Mesothelial cell of epicardium (in vitro differentiated cells): ENCODE measurements at regions not wholly inside any gene's neighbourhood (a gene's known extent, or its start where the extent isn't known, plus 50 kb on each side); places are given as distances from the start of the nearest gene placed in this dataset.

Experiments used
- DNase-seq, 2 experiments: peaks; one replicate each; pipeline ENCODE4 v3.0.0; 2021; ENCODE audit warnings: low spot score in 2 of 2; ENCODE audit not compliant: unreplicated experiment in 2 of 2
- H3K27ac Mint-ChIP-seq: 2 replicates; pipeline ENCODE4 v1.8.0; 2021; ENCODE audit warnings: mixed read lengths
- H3K27me3 Mint-ChIP-seq: 2 replicates; pipeline ENCODE4 v1.8.0; 2021; ENCODE audit warnings: low read depth, mixed read lengths
- H3K36me3 Mint-ChIP-seq: 2 replicates; pipeline ENCODE4 v1.8.0; 2021; ENCODE audit warnings: mixed read lengths
- H3K4me1 Mint-ChIP-seq: 2 replicates; pipeline ENCODE4 v1.8.0; 2021; ENCODE audit warnings: mixed read lengths
- H3K4me3 Mint-ChIP-seq: 2 replicates; pipeline ENCODE4 v1.8.0; 2021; ENCODE audit warnings: mild to moderate bottlenecking, moderate library complexity, mixed read lengths
- H3K9me3 Mint-ChIP-seq: 2 replicates; pipeline ENCODE4 v1.8.0; 2021; ENCODE audit warnings: mixed read lengths
- CTCF ChIP-seq: fragments of 200-600 bp; sonication (generic); IDR thresholded peaks from one replicate; pipeline ENCODE4 v1.5.0; 2021; ENCODE audit warnings: antibody characterized with exemption; ENCODE audit not compliant: unreplicated experiment

GRCh38 chr22:22394591-22394990 is 114.0 kb downstream of the ZNF280B start:
- no peak for TF ChIP-seq CTCF
- Mint-ChIP-seq H3K4me1 (no peaks in the 10 kb centered on the region), H3K27ac (no peak overlapping the region), H3K27me3 (peaks cover 69% of the 10 kb centered on the region), H3K9me3 (peaks cover 9% of the 10 kb centered on the region), H3K36me3 (no peaks in the 10 kb centered on the region), H3K4me3 (no peak overlapping the region)
- no peak for DNase-seq

- Mint-ChIP-seq H3K9me3 (peaks cover 9% of the 10 kb centered on the region), H3K36me3 (no peaks in the 10 kb centered on the region), H3K4me1 (no peaks in the 10 kb centered on the region), H3K4me3 (no peak overlapping the region), H3K27ac (no peak overlapping the region), H3K27me3 (peaks cover 73% of the 10 kb centered on the region)
- DNase-seq: no peak
- no peak for TF ChIP-seq CTCF
Measured at GRCh38 chr22:22395245-22395644, 113.3 kb downstream of the ZNF280B start.

- no peak overlapping the region for H3K4me3 Mint-ChIP-seq
- no peak for DNase-seq
Measured at GRCh38 chr22:22396741-22397291, 111.7 kb downstream of the ZNF280B start.

GRCh38 chr22:22397292-22397870 is 111.2 kb downstream of the ZNF280B start:
- no peak for TF ChIP-seq CTCF
- Mint-ChIP-seq H3K4me3 (no peak overlapping the region), H3K4me1 (no peaks in the 10 kb centered on the region), H3K27ac (no peak overlapping the region), H3K36me3 (no peaks in the 10 kb centered on the region), H3K9me3 (peaks cover 6% of the 10 kb centered on the region), H3K27me3 (peaks cover 70% of the 10 kb centered on the region)
- DNase-seq: no peak

More at GRCh38 chr22:22396741-22397291, 111.7 kb downstream of the ZNF280B start:
- H3K4me1 Mint-ChIP-seq: no peaks in the 10 kb centered on the region
- H3K27me3 Mint-ChIP-seq: peaks cover 72% of the 10 kb centered on the region
- H3K9me3 Mint-ChIP-seq: peaks cover 9% of the 10 kb centered on the region
- no peak overlapping the region for H3K27ac Mint-ChIP-seq
- TF ChIP-seq CTCF: no peak
- no peaks in the 10 kb centered on the region for H3K36me3 Mint-ChIP-seq

DNA sequence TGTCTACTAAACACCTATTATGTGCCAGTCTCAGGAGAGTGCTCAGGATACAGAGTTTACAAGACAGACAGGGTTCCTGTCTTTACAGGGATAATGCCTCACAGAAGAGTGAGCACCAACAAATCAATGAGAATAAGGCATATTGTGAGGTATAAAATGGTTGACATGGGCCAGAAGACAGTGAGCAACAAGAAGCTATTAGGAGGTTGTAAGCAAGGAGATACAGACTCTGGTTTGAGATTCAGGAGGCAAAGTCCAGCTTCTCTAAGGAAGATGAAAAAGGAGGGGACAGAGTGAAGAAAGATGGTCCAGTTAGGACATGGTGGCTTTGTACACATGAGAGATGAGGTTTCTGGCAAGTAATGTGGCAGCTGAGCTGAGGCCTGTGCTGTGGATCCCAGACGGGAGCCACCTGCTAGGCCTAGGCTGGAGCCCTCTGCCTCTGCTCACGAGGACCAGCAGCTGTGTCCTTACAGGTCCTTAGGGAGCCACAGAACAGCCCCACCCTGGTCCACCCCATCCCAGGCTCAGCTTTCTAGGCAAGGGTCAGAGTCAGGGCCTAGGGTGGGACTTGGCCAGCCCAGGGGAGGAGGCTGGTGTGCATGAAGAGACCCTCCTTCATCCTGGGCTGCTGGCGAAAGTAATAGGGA is 110.5 kb downstream of the ZNF280B start:
- H3K27me3 Mint-ChIP-seq: peaks cover 71% of the 10 kb centered on the region
- no peaks in the 10 kb centered on the region for H3K36me3 Mint-ChIP-seq
- TF ChIP-seq CTCF: no peak
- H3K9me3 Mint-ChIP-seq: no peaks in the 10 kb centered on the region
- H3K4me1 Mint-ChIP-seq: no peaks in the 10 kb centered on the region
- H3K4me3 Mint-ChIP-seq: no peak overlapping the region
- DNase-seq: no peak
- no peak overlapping the region for H3K27ac Mint-ChIP-seq
